Activated T-cell treated with anti-CD3 and anti-CD28 coated beads, Interleukin-2, amount 50 U/mL, for 4 hours (primary cell): ENCODE measurements at regions not wholly inside any gene's neighbourhood (a gene's known extent, or its start where the extent isn't known, plus 50 kb on each side); places are given as distances from the start of the nearest gene placed in this dataset.

Source experiments
- ATAC-seq, 2 donors: fragments of 200-7000 bp; cut with Tn5 transposase; one replicate each; pipeline ENCODE4 v1.10.0; 2021
- DNase-seq: peaks from one replicate; pipeline ENCODE4 v3.0.0-alpha.2; 2020
- H3K27me3 Mint-ChIP-seq: one replicate; pipeline ENCODE4 v1.8.0; 2021; ENCODE audit warnings: low read depth, mixed read lengths
- H3K36me3 Mint-ChIP-seq: one replicate; pipeline ENCODE4 v1.8.0; 2022; ENCODE audit warnings: mixed read lengths; ENCODE audit not compliant: insufficient read depth
- H3K4me1 Mint-ChIP-seq: one replicate; pipeline ENCODE4 v1.8.0; 2021; ENCODE audit warnings: low read depth, mixed read lengths
- H3K4me3 Mint-ChIP-seq: one replicate; pipeline ENCODE4 v1.8.0; 2021; ENCODE audit warnings: mild to moderate bottlenecking, moderate library complexity, mixed read lengths
- H3K9me3 Mint-ChIP-seq: one replicate; pipeline ENCODE4 v1.8.0; 2021; ENCODE audit warnings: mixed read lengths

DNA sequence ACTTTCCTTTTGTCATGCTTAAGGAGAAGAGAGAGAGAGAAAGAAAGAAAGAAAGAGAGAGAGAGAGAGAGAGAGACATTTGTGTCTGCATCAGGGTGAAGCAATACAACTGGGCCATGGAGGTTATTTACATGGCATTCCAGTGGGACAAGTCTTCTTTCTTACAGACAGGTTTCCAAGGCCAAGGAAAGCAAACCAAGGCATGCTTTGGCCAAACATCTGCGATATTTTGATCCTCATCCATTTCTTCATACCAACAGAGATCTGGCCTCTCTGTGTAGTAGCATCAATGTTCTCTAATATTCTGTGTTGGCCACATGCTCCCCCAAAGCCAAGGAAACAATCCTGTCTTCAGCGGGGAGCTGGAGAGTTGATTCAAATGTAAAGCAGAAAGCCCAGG, 292.1 kb downstream of the SETD4 start:
- Mint-ChIP-seq H3K9me3 (no peaks in the 10 kb centered on the region), H3K4me1 (no peaks in the 10 kb centered on the region), H3K36me3 (no peaks in the 10 kb centered on the region), H3K4me3 (no peak overlapping the region), H3K27me3 (peaks cover 10% of the 10 kb centered on the region)
- ATAC-seq = no peak
- DNase-seq = no peak

DNA sequence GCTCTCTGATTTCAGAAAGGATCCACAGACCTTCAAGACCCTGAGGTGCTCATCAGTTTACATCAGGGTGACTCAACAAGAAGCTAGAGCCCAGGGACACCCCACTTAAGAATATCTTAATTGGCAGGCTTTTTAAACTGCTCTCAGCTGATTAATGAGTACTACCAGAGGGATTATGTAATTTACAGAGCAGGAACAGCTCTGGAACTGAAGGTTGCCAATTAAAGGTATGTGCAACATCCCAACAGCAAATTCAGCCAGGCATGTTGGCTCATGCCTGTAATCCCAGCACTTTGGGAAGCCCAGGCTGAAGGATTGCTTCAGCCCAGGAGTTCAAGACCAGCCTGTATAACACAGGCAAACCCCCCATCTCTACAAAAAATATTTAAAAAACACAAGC, 295.7 kb downstream of the SETD4 start:
- peaks cover 3% of the 10 kb centered on the region for H3K27me3 Mint-ChIP-seq
- no peak for DNase-seq
- ATAC-seq = no peak
- H3K4me3 Mint-ChIP-seq = no peak overlapping the region
- H3K4me1 Mint-ChIP-seq = no peaks in the 10 kb centered on the region
- H3K9me3 Mint-ChIP-seq = no peaks in the 10 kb centered on the region
- no peaks in the 10 kb centered on the region for H3K36me3 Mint-ChIP-seq

DNA sequence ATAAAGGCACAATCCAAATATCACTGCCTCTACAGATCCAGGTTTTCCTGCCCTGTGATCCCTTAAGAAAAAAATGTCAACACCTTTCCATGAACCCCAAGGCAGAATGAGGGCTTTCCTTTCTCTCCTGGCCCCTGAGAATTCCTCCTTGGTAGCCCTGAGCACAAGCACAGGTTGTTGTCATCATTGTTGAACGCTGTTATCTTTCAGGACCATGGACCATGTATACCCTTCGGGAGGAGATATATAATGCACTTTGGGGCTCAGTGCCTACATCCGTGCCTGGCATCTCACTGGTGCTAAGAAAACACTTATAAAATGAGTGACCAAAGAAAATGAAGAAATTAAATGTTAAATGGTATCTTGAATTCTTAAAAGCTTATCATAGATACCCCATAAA, 296.2 kb downstream of the SETD4 start:
- Mint-ChIP-seq H3K4me1 (no peaks in the 10 kb centered on the region), H3K4me3 (no peak overlapping the region), H3K27me3 (peaks cover 3% of the 10 kb centered on the region), H3K36me3 (no peaks in the 10 kb centered on the region), H3K9me3 (no peaks in the 10 kb centered on the region)
- no peak for ATAC-seq
- DNase-seq = no peak

GRCh38 chr21:35754583-35754982, 305.7 kb downstream of the SETD4 start:
- no peak for ATAC-seq
- Mint-ChIP-seq H3K36me3 (no peaks in the 10 kb centered on the region), H3K4me3 (no peak overlapping the region), H3K4me1 (no peaks in the 10 kb centered on the region), H3K27me3 (peaks cover 32% of the 10 kb centered on the region), H3K9me3 (peaks cover 7% of the 10 kb centered on the region)
- DNase-seq = no peak

DNA sequence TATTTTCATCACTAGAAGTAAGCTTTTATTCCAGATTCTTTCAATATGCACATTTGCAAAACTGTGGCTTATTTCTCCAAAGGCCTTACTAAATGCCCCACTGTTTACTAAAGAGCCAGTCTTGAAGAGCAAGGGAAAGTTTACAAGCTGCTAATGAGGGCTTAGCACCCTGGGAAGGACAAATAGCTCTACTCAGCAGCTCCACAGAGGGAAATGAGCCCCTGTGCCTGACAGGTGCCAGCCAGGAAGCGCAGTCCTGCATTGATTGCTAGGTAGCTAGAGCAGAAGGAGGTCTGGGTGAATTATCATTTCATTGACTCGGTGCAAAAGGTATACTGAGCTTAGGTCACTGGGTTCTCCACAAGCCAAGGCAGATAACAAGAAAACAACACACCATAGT, 307.0 kb downstream of the SETD4 start:
- no peaks in the 10 kb centered on the region for H3K36me3 Mint-ChIP-seq
- no peak overlapping the region for H3K4me3 Mint-ChIP-seq
- no peak for DNase-seq
- peaks cover 7% of the 10 kb centered on the region for H3K9me3 Mint-ChIP-seq
- no peak for ATAC-seq
- peaks cover 31% of the 10 kb centered on the region for H3K27me3 Mint-ChIP-seq
- H3K4me1 Mint-ChIP-seq = no peaks in the 10 kb centered on the region

GRCh38 chr21:35751171-35751570, 309.2 kb downstream of the SETD4 start:
- H3K4me1 Mint-ChIP-seq = no peaks in the 10 kb centered on the region
- DNase-seq = no peak
- H3K9me3 Mint-ChIP-seq = peaks cover 7% of the 10 kb centered on the region
- no peak overlapping the region for H3K4me3 Mint-ChIP-seq
- no peak for ATAC-seq
- H3K36me3 Mint-ChIP-seq = no peaks in the 10 kb centered on the region
- peaks cover 35% of the 10 kb centered on the region for H3K27me3 Mint-ChIP-seq

GRCh38 chr21:35749904-35750303, 310.4 kb downstream of the SETD4 start:
- Mint-ChIP-seq H3K27me3 (peaks cover 31% of the 10 kb centered on the region), H3K4me1 (no peaks in the 10 kb centered on the region), H3K4me3 (no peak overlapping the region), H3K36me3 (no peaks in the 10 kb centered on the region), H3K9me3 (peaks cover 7% of the 10 kb centered on the region)
- DNase-seq (no peak), ATAC-seq (no peak)

DNA sequence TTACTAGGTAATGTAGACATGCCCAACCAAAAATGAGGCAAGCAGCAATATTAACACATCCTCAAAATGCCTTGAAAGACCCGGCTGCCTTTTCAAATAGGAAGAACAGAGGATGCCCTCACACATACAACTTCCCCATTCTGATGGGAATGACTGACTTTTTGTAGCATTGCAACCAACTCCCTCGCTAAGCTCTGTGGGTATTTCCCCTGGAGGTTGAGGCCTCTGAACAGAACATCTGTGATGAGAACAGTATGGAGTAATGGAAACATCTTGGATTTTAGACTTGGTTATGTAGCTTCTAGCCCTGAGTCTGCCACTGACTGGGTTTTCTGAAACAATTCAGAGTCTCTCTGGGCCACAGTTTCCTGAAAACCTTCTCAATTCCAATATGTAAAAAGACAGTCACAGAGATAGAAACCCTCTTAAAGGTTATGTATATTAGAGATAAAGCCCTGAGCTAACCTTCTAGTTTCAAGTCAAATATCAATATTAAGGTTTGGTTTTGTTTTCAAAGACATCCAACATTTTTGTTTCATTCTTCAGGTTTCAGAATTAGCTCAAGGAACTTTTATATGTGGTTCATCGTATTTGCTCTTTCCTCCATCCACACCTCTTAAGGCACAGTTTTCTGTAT, 311.5 kb downstream of the SETD4 start:
- no peak overlapping the region for H3K4me3 Mint-ChIP-seq
- H3K9me3 Mint-ChIP-seq = peaks cover 7% of the 10 kb centered on the region
- DNase-seq (no peak), ATAC-seq (no peak)
- no peaks in the 10 kb centered on the region for H3K36me3 Mint-ChIP-seq
- no peaks in the 10 kb centered on the region for H3K4me1 Mint-ChIP-seq
- H3K27me3 Mint-ChIP-seq = peaks cover 33% of the 10 kb centered on the region

GRCh38 chr21:35743571-35743970, 316.8 kb downstream of the SETD4 start:
- Mint-ChIP-seq H3K4me3 (no peak overlapping the region), H3K4me1 (no peaks in the 10 kb centered on the region), H3K9me3 (no peaks in the 10 kb centered on the region), H3K27me3 (peaks cover 15% of the 10 kb centered on the region), H3K36me3 (no peaks in the 10 kb centered on the region)
- DNase-seq (no peak), ATAC-seq (no peak)

- Mint-ChIP-seq H3K4me1 (no peaks in the 10 kb centered on the region), H3K9me3 (peaks cover 3% of the 10 kb centered on the region), H3K27me3 (peaks cover 3% of the 10 kb centered on the region), H3K36me3 (no peaks in the 10 kb centered on the region), H3K4me3 (no peak overlapping the region)
- ATAC-seq = no peak
- DNase-seq = no peak
Observed at GRCh38 chr21:35738347-35738961, 321.9 kb downstream of the SETD4 start.

DNA sequence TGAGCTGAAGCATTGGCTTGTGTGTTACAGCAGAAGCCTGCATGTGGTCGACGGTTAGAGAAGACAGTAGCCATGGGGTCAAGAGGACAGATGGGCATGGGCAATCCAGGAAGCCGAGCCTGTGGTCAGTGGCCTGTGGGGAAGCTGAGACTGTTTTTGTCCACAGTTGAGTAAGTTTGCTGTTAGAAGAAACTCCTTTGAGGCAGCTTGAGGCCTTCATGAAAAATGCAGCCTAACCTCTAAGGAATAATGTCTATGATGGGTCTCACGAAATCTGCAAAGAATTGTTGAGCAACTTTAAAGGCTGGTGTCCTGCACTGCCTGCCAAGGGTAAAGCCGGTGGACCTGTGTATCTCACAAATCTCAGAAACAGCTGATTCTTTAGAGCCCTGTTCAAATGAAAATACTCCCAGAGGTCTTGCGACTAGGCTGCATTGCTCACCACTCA, 322.4 kb downstream of the SETD4 start:
- H3K9me3 Mint-ChIP-seq = peaks cover 3% of the 10 kb centered on the region
- DNase-seq (no peak), ATAC-seq (no peak)
- no peaks in the 10 kb centered on the region for H3K4me1 Mint-ChIP-seq
- H3K36me3 Mint-ChIP-seq = no peaks in the 10 kb centered on the region
- H3K4me3 Mint-ChIP-seq = no peak overlapping the region
- H3K27me3 Mint-ChIP-seq = peaks cover 3% of the 10 kb centered on the region

DNA sequence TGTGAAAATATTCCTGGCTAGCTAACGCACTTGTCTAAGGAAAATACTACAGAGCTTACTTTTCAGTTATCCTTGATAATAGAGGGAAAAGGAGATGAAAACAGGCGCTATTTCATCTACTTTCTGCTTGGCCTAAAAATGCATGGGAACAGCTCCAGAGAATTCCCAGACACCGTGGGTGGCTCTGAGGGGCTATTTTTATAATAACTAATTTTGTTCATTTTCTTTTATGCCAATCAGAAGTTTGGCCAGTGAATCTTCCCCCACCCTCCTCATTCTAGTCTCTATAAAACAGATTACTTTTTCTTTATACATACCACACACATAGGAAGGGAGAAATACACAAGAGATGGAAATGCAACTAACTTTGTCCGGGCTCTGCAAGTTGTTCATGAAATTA, 322.9 kb downstream of the SETD4 start:
- DNase-seq (no peak), ATAC-seq (no peak)
- no peaks in the 10 kb centered on the region for H3K4me1 Mint-ChIP-seq
- no peaks in the 10 kb centered on the region for H3K36me3 Mint-ChIP-seq
- no peak overlapping the region for H3K4me3 Mint-ChIP-seq
- peaks cover 3% of the 10 kb centered on the region for H3K9me3 Mint-ChIP-seq
- peaks cover 3% of the 10 kb centered on the region for H3K27me3 Mint-ChIP-seq

GRCh38 chr21:35732788-35733187, 327.5 kb downstream of the SETD4 start:
- Mint-ChIP-seq H3K27me3 (peaks cover 22% of the 10 kb centered on the region), H3K4me1 (no peaks in the 10 kb centered on the region), H3K36me3 (no peaks in the 10 kb centered on the region), H3K9me3 (peaks cover 3% of the 10 kb centered on the region), H3K4me3 (no peak overlapping the region)
- ATAC-seq (no peak), DNase-seq (no peak)

GRCh38 chr21:35730325-35730724, 330.0 kb downstream of the SETD4 start:
- ATAC-seq = no peak
- H3K4me1 Mint-ChIP-seq = no peaks in the 10 kb centered on the region
- H3K9me3 Mint-ChIP-seq = no peaks in the 10 kb centered on the region
- no peak overlapping the region for H3K4me3 Mint-ChIP-seq
- no peak for DNase-seq
- peaks cover 29% of the 10 kb centered on the region for H3K27me3 Mint-ChIP-seq
- H3K36me3 Mint-ChIP-seq = no peaks in the 10 kb centered on the region

GRCh38 chr21:35727830-35728229, 332.5 kb downstream of the SETD4 start:
- no peaks in the 10 kb centered on the region for H3K36me3 Mint-ChIP-seq
- no peak for ATAC-seq
- no peak for DNase-seq
- peaks cover 32% of the 10 kb centered on the region for H3K27me3 Mint-ChIP-seq
- no peaks in the 10 kb centered on the region for H3K4me1 Mint-ChIP-seq
- H3K9me3 Mint-ChIP-seq = no peaks in the 10 kb centered on the region
- H3K4me3 Mint-ChIP-seq = no peak overlapping the region
